GM18873 (cell line): ENCODE measurements at regions not wholly inside any gene's neighbourhood (a gene's known extent, or its start where the extent isn't known, plus 50 kb on each side); places are given as distances from the start of the nearest gene placed in this dataset.
"Not testable (repeated sequence)": the region's sequence is repeated elsewhere in the genome, so short reads cannot be mapped to it uniquely, and the experiment has no call there.

Experiments
- ATAC-seq: cut with Tn5 transposase; IDR thresholded peaks from one replicate; pipeline ENCODE4 v1.9.1; 2021; ENCODE audit warnings: mild to moderate bottlenecking, moderate library complexity, moderate number of reproducible peaks; ENCODE audit not compliant: unreplicated experiment, low FRiP score

- no peak for ATAC-seq
Measured at GRCh38 chr7:34207810-34208209, 302.5 kb downstream of the BMPER start.

- ATAC-seq, result no peak
Measured at GRCh38 chr7:34208878-34209621, 303.7 kb downstream of the BMPER start.

GRCh38 chr7:34211018-34211417, 305.7 kb downstream of the BMPER start:
- no peak for ATAC-seq

- no peak for ATAC-seq
Measured at GRCh38 chr7:34217972-34218371, 312.6 kb downstream of the BMPER start.

GRCh38 chr7:34219153-34219718, 313.9 kb downstream of the BMPER start:
- no peak for ATAC-seq

GRCh38 chr7:34220506-34221185, 315.3 kb downstream of the BMPER start:
- ATAC-seq, result no peak

- no peak for ATAC-seq
Measured at GRCh38 chr7:34222316-34222715, 317.0 kb downstream of the BMPER start.

- ATAC-seq, result no peak
Measured at GRCh38 chr7:34222722-34223121, 317.4 kb downstream of the BMPER start.

- ATAC-seq, result no peak
Measured at GRCh38 chr7:34224281-34224680, 318.9 kb downstream of the BMPER start.

GRCh38 chr7:34225193-34225592, 319.9 kb downstream of the BMPER start:
- ATAC-seq, result no peak

GRCh38 chr7:34227525-34227924, 322.2 kb downstream of the BMPER start:
- ATAC-seq, result no peak

GRCh38 chr7:34235101-34235500, 329.8 kb downstream of the BMPER start:
- not testable (repeated sequence) for ATAC-seq

GRCh38 chr7:34236057-34236456, 330.7 kb downstream of the BMPER start:
- ATAC-seq, result no peak

GRCh38 chr7:34236839-34237492, 331.6 kb downstream of the BMPER start:
- no peak for ATAC-seq

GRCh38 chr7:34237493-34237849, 332.1 kb downstream of the BMPER start:
- no peak for ATAC-seq

GRCh38 chr7:34240417-34240816, 335.1 kb downstream of the BMPER start:
- ATAC-seq, result no peak

GRCh38 chr7:34242391-34242790, 337.1 kb downstream of the BMPER start:
- no peak for ATAC-seq

GRCh38 chr7:34245246-34245645, 339.9 kb downstream of the BMPER start:
- no peak for ATAC-seq

GRCh38 chr7:34247468-34247867, 342.1 kb downstream of the BMPER start:
- no peak for ATAC-seq

- ATAC-seq, result no peak
Measured at GRCh38 chr7:34249192-34249591, 343.9 kb downstream of the BMPER start.

- ATAC-seq, result no peak
Measured at GRCh38 chr7:34260279-34260678, 354.9 kb downstream of the BMPER start.
